HG03280 (cell line): ENCODE measurements at regions not wholly inside any gene's neighbourhood (a gene's known extent, or its start where the extent isn't known, plus 50 kb on each side); places are given as distances from the start of the nearest gene placed in this dataset.

Source experiments
- ATAC-seq: cut with Tn5 transposase; IDR thresholded peaks from one replicate; pipeline ENCODE4 v1.9.1; 2021; ENCODE audit warnings: mild to moderate bottlenecking, moderate library complexity; ENCODE audit not compliant: unreplicated experiment

DNA sequence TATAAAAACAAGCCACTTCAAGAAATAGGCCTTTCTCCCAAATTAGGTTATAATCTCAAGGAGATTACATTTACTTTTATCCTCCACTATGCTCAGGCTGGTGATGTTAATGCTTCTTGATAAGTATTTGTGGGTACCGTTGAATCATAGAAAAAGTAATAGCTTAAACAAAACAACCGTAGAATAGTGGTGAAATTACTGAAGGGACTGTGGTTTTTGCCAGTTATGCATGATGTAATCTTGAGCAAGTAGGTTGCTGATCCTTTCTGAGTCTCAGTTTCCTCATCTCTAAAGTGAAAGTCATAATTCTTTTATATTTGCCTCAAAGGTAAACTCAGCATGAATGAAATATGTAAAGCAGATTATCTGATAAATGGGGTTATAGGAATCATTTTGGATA is 187.3 kb upstream of the JAG1 start:
- ATAC-seq = no peak

DNA sequence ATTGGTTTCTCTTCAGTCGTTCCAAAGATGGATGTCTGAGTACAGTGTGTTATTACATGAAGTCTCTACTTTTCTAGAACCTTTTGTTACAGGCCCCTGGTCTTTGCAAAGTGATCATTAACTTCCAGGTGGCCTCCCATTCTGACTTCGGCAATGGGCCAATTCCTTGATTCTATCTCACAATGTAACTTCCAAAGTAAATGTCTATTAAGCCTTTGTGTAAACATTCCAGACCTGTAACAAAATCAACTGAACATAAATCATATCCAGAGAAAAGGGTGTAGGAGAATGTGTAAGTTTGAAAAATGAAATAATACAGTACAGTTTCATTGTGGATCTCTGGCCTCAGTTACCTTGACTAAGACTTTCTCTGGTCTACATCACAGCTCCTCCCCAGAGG is 187.8 kb upstream of the JAG1 start:
- no peak for ATAC-seq

DNA sequence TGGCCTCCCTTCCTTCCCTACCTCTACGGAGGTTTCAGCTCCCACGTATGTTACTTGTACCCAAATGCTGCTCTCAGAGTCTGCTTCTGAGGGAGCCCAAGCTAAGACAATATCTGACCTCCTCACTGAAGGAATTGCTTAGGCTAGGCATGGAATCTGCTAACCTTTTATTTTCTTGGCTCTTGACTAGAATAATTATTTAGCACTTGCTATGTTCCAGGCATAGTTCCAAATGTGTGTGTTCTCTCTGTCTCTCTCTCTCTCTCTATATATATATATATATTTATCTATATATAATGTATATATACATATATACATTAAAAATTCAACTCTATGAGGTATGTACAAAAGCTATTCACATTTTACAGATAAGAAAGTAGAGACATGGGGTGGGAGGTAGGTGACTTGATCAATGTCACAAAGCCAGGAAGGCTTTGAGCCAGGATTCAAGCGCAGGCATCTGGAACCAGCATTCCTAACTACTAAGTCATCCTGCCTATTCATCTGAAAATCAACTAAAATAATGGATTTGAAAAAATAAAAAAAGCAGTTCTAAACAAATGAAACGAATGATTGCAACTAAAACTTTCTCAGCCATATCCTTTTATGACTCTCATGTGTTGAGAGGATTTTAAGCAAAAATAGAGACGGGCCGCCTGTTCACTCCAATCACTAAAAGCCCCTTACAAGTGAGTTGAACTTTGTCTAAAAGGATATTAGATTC is 189.7 kb upstream of the JAG1 start:
- no peak for ATAC-seq

DNA sequence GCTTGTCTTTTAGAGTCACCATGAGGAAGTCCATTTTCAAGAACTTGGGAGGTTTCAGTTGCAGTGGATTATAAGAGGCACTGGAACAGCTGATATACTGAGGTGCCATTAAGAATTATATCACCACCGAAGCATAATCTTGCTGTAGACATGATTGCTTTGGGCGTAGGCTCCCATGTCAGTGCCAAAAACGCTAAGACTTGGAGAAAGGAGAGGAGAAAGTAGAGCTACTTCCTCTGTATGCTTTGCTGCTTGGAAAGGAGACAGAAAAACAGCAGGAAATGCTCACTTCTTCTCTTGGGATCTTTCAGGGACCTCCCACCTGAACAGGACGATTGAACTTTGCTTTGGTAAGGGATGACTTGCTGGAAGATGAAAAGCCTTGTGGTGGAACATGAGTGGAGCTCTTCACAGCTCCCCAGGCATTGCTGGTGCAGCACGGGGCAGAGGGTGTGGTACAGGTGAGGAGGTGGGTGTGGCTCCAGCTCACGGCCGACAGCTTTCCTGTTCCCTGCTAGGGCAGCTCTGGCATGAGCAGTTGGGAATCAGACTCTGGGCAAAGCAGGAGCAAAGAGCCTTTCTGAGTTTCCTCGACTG is 190.4 kb upstream of the JAG1 start:
- no peak for ATAC-seq

DNA sequence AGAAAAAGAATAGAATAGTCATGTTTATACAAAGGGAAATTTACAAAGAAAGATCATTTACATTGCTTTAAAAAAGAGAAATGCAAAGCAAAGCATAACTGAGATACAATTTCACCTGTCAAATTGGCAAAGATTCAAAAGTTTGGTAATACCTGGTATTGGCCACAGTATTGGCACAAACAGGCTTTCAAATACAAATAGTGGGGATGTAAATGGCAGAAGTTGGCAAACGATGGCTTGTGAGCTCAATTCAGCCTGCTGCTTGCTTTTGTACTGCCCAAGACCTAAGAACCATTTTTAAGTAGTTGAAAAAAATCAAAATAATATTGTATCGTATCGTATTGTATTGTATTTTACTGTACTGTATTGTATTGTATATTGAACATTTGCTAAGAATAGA is 194.5 kb upstream of the JAG1 start:
- ATAC-seq = no peak

DNA sequence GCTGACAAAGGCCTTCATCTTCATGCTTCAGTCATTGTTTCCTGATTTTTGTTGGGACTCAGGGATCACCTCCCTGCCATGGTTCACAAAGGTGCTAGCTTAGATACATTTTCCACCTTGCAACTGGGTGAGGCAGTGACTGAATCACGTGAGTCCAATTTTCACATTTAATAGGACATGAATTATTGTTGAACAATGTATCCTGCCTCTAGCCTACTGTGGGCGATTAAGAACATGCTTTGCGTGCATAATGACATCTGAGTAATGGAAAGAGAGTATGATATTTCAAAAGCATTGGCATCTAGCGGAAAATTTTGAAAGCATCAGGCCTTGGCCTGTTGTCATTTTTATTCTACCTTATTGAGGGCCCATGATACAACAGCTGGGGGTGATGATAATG is 199.2 kb upstream of the JAG1 start:
- no peak for ATAC-seq

DNA sequence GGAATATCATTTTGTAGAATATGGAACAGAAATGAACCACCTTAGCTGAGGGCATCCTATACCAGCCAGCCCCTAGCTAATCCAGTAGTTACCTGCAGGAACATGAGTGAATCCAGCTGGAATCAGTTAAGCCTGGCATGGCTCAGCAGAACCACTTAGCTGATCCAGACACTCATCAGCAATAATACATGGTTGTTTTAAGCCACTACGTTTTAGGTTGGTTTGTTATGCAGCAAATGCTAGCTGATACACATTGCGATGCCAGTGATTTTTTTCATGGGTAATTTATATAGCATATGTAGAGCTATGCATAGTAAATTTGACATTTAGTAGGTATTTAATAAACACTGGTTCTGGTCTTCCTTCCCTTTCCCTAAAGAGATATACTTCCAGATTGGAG is 201.9 kb upstream of the JAG1 start:
- ATAC-seq = no peak

DNA sequence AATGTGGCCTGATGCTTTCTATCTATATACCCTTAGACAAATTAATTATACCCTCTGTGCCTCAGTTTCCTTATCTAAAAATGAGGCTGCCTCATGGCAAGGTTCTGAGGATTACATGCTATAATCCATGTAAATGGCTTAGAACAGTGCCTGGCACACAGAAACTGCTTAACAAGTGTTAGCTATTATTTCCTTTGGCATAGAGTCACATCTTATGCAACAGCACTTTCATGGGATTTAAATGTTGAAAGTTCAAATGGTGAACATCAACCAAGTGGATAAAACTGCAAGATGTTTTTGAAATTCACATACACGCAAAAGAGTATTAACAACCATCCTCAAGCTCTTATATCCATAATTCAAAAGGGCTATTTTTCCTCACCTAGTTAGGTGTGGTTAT is 202.8 kb upstream of the JAG1 start:
- no peak for ATAC-seq

DNA sequence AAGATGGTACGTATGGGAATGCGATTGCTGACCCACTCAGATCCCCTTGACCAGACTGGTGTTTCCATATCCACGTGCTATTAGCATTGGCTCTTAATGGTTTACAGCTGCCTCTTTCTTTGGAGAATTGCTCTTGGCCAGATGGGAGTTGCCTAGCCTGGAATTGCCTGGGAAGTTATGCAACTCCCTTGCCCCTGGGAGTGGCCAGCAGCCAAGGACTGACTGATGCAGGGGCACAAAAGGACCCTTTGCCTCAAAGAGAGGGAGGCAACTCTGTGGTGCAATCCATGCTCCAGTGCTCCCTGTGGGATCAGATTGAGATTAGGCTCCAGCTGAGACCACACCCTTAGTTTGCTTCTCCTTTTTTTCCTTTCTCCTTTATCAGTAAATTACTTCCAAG is 203.5 kb upstream of the JAG1 start:
- no peak for ATAC-seq

DNA sequence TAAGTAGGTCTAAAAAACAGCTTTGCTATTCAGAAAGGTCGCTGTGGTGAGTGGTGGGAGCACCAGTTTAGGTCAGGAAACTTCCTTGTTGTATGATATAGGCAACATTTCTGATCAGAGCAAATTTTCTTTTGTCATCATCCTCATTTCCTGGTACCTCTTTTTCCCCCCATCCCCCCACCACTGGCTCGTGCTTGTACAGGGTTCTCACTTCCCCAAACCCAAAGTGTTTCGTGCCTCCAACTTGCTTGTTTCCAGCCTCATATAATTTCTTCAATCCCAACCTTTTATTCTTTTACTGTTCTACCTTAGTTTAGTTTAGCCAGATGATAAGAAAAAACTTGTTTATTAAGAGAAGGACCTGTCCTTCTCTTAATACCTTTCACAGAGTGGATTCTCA is 209.4 kb upstream of the JAG1 start:
- ATAC-seq = no peak

DNA sequence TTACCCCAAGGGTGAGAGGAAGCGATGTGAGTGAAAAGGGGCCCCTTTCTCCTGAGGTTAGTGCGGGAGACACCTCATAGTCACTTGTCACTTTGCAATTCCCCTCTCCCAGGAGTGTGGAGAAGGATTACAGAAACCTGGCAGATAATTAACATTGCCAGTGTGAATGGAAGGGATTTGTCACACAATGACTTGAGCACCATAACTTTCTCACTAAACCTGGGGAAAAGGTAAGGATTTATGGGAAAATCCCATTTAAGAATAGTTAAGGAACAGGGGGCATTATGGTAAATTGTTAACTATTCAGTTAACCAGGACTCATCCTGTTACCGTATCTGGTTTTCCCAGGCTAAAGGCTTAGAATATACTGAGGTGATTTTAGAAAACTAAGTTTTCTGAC is 219.5 kb upstream of the JAG1 start:
- ATAC-seq = no peak

DNA sequence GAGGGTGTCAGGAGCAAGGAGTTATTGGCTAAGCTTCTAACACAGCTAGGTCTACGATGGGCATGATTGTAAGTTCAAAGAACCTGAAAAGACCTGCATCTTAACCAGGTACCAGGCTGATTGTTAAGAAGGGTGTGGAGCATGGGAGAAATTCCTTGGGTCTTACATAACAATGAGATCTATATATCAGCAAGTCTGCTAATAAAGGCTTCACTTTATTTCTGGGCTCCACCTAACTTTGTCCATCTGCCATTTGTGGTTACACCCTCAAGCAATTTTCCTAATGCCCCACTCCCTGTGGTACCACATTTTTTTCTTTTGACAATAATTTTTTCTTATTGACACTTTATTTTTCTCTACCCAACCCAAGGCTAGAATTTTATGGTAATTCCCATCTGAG is 223.5 kb upstream of the JAG1 start:
- no peak for ATAC-seq

DNA sequence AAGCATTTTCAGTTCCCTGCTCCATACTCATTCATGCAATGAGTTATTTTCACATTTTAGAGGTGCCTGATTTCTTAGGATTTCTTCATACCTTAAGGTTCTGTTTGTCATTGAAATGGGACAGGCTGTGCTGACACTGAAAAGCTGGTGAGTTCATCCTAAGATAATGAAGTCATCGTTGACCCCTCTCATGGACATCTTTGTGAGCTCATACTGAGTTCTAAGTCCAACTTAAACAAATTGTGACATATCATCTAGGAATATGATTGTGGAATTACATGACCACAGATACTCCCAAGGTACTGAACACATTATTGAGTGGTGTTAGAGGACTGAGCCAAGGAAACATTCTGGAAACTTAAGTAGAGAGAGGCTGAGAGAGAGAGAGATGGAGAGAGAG is 224.8 kb upstream of the JAG1 start:
- no peak for ATAC-seq

DNA sequence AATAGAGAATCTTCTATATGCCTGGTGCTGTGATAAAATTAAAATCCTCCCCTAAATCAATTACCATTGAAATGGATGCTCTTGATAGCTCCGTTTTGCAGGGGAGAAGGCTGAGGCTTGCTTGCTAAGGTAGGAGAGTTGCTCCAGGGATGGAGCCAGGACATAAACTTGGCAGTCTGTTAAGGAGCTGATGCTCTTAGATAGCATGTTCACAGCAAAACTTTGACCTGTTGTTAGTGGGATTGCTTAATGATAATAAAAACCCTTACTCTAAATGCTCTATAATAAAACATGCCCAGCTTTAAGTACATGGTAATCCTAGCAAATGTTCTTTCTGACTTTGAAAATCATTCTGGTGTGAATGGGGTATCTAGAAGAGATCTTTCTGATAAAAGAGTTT is 228.4 kb upstream of the JAG1 start:
- ATAC-seq = no peak

DNA sequence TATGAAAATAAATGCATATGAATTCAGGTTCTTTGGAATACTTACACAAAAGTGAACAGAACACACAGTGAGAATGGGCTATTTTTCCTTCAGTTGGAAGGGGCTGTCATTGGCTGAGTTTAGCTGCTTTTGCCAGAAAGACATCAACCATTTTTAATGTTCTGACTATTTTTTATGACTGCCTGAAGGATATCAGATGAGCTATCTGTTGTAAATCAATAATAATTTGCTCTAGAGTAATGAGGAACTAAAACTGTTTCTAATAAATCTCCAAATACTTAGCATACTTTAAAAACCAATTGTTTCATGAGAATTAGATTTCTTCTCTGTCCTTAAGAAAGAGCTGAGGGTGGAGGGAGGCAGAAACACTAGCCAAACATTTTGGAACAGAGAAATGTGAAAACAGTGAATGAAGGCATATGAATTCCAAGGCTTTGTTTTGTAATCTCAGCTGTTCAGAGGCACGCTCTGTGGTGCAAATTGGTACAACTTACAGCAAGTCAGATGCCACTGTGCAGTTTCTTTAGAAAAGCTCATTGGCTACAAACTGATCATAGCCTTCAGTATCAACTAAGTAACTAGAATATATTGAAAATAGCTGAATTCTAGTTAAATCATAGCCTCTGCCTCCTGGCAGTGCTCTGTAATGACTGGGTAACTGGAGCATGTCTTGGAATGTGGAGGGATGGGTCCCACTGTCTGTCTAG is 228.9 kb upstream of the JAG1 start:
- no peak for ATAC-seq

DNA sequence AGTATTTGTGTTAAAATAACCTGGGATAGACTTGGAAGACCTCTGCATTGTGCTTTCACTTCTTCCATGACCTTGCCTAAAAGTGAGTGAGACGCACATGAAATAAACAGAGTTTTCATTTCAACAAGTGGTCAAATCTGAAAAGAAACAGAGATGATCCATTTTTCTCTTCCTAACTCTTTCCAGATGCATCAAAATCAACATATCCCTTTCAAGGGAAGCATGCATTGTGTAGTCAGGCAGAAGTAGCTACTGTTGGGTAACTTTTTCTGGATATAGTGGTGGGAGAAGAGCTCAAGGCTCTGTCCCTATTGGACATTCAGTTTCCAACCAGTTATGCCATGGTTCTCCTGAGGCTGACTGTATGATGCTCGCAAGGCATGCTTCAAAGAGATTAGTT is 233.0 kb upstream of the JAG1 start:
- no peak for ATAC-seq

DNA sequence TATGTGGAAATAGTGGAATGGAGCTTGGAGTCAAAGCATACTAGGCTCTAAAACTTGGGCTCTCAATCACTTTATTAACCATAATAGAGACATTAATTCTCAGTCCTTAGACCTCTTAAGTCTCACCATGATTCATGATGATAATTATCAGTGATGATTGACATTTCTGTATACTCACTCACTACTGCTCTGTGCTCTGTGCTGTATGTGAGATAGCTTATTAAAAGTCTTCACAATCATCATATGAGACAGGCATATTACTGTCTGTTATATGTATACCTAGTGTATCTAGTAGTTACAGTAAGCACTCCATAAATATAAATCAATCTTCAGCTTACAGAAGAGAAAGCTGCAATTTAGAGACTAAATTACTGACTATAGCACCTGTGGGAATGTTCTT is 236.0 kb upstream of the JAG1 start:
- ATAC-seq = no peak

DNA sequence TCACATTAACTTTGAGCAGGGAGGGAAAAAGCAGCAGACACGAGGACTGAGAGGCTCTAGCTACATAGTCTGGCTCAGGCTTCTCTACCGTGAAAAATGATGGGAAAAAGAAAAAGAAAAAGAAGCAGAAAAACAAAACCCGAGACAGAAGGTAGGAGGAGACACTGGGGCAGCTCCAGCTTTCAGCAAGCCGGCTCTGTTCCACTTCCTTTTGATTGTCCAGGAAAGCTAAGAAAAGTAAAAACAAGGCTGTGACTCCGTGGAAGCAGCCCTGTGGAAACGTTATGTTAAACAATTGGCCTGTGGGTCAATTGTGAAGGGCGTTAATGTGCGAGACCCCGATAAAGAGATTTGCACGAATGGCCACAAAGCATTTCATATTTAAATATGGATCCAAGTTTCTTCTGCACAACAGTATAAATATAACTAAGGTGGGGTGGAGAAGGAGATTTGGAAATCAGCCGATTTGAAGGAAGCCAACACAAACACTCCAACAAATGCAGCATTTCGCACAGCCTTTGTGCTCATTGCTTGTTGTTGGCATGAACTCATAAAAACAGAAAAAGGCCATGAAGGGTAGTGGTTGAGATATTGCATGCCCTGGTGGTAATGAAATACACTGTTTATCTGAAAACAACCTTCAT is 236.9 kb upstream of the JAG1 start:
- ATAC-seq = no peak

DNA sequence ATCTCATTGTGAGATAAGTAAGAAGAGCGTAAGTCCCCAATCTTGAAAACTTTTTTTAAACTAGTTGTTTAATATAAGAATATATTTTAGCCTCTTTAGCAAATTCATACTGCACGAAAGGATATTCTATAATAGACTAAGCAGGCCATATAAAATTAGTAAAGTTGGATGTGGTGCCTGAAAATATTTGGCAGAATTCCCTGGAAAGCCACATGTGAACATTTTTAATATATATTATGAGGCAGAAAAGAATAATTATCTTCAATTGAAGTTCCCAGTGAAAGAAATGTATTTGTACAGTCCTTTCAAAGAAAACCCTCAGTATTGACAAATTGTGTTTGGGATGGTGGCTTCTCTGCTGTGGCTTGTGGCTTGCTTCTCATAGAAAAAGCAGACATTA is 237.5 kb upstream of the JAG1 start:
- no peak for ATAC-seq

DNA sequence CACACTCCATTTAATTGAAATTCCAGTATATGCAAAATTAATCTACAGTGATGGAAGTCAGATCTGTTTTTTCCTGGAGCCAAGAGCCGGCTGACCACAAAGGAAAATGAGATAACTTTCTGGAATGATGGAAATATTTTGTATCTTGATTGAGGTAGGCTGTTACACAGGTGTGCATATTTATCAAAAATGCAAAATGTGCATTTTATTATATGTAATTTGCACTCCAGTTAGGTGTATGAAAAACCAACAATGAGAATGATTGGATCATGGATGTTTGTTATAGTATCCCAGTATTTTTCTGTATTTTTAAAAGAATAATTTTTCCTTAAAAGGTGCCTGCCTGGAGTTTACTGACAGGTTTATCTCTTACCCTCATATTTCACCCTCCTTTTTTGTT is 242.0 kb upstream of the JAG1 start:
- ATAC-seq = no peak

DNA sequence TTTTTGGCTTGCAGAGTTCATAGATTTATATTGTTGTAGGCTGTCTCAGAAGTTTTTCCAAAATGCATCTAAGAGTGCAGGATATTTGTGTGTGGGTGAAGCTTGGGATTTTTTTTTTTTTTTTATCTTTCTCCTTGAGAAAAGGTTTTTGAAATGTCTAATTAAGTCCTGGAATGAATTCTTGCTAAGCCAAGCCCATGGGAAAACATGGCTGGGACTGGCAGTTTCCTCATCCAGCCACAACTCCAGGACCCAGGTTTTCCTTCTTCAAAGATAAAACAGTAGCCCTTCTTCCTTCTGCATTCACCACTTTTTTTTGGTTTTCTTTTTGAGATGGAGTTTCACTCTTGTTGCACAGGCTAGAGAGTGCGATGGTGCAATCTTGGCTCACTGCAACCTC is 242.5 kb upstream of the JAG1 start:
- ATAC-seq = no peak

DNA sequence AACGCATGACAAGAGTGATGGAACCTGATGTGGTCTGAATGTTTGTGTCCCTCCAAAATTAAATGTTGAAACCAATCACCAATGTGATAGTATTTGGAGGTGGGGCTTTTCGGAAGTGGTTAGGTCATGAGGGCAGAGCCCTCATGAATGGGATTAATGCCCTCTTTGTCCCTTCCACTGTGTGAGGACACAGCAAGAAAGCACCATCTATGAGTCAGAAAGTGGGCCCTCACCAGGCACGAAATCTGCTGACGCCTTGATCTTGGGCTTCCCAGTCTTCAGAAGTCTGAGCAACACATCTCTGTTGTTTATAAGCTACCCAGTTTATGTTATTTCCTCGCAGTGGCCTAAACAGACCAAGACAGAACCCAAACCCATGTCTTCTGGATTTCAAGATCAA is 244.0 kb upstream of the JAG1 start:
- ATAC-seq = no peak
